ENCODE measurements at regions not wholly inside any gene's neighbourhood (a gene's known extent, or its start where the extent isn't known, plus 50 kb on each side); places are given as distances from the start of the nearest gene placed in this dataset.
"Not testable (repeated sequence)": the region's sequence is repeated elsewhere in the genome, so short reads cannot be mapped to it uniquely, and the experiment has no call there.

- DNase-seq, result no peak
Measured at GRCh38 chr22:47422736-47423135, 660.3 kb downstream of the TBC1D22A start.

GRCh38 chr22:47421846-47422245 lies 659.4 kb downstream of the TBC1D22A start:
- no peak for DNase-seq

DNA sequence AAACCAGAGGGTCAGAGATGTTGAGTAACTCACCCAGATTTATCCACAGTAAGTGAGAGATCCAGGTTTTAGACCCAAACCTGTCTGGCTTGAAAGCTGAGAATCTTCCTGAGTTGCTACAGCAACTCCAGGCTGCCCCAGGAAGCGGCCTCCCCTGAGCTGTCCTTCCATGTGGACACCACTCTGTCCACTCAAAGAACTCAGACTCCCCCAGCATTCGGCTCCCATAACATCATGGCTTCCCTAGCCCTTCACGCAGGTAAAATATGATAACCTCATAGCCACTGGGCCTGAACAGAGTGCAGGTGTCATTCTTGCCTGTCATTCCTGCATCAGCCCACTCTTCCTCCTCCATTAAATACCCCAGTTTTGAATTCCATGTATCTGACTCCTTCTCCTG lies 657.8 kb downstream of the TBC1D22A start:
- no peak for DNase-seq

DNA sequence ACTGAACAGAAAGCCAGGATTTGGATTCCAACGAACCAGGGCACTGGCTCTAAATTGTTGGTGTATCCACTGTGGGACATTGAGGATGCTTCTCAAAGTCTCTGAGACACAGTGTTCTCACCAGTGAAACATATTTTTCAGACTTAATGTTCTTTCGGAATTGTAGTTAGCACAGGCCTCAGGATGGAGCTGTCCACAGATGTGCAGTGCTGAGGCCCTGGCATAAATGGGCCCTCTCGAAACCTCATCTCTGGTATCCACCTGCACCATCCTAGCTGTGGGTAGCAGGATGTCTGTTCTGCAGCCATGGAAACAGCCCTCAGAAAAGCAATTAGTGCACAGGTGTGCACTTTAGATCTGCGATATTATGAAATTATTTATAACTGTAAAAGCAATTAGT lies 656.8 kb downstream of the TBC1D22A start:
- DNase-seq, result no peak

GRCh38 chr22:47417699-47418098 lies 655.2 kb downstream of the TBC1D22A start:
- no peak for DNase-seq

GRCh38 chr22:47411006-47411405 lies 648.6 kb downstream of the TBC1D22A start:
- no peak for DNase-seq

DNA sequence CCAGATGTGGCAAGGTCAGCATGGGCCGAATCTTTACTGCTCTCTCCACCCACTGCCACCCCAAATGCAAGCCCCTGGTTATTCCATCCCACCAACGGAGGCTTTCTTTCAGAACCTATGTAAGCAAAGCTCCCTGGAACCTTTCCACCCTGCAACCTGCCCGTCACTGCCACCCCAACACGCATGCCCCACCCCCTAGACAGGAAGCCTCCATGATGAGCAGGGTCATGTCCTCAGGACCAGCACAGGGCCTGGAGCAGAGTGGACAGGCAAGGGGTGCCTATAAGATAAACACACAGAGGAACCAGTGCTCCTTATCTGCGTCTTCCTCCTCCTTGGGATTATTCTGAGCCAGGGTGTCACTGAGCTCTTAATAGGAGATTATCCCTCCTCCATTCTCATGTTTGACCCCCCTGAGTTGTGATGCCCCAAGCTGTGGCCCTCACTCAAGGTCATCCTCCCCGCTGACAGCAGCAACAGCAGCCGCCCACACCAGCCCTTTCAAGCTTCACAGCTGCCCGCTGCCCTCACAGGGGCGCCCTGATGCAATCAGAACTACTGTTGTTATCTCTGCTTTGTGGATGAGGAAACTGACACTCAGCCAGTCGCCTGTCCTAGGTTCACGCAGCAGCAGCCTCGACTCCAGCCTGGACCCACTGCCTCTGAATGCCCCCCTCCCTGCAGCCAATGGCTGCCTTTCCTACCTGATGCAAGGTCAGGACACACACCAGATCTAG lies 647.3 kb downstream of the TBC1D22A start:
- no peak for DNase-seq

DNA sequence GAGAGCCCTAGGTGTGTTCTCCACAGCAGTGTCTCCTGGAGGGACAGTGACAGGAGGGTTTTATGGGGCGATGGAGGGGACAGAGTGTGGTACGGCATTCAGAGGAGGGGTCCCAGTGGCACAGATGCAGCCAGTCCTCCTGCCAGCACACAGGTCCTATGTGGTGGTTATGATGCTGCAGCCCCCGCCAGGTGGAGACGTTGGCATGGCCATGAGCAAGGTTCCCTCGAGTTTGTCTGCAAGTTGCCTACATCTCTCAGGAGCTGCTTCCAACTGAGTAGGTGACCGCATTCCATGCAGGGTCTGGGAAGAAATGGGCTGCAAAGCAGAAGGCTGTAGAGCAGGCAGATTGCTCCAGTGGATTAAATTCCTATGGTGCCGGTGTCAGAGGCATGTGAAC lies 646.0 kb downstream of the TBC1D22A start:
- DNase-seq, result no peak

- no peak for DNase-seq
Measured at GRCh38 chr22:47407461-47408025, 645.1 kb downstream of the TBC1D22A start.

DNA sequence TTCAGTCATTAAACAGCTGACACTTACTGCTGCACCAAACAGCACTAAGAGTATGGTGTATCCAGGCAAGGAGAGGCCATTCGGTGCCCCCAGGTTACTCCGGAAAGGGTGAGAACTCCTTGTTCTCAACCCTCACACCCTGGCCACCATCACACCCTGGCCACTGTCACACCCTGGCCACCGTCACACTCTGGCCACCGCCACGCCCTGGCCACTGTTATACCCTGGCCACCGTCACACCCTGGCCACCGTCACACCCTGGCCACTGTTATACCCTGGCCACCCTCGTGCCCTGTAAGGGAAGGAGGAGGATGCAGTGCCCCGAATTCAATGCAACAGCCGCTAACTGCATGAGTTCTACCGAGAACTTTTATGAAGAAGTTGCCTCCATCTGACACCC lies 644.4 kb downstream of the TBC1D22A start:
- DNase-seq, result no peak

GRCh38 chr22:47406180-47406834 lies 643.9 kb downstream of the TBC1D22A start:
- no peak for DNase-seq

DNA sequence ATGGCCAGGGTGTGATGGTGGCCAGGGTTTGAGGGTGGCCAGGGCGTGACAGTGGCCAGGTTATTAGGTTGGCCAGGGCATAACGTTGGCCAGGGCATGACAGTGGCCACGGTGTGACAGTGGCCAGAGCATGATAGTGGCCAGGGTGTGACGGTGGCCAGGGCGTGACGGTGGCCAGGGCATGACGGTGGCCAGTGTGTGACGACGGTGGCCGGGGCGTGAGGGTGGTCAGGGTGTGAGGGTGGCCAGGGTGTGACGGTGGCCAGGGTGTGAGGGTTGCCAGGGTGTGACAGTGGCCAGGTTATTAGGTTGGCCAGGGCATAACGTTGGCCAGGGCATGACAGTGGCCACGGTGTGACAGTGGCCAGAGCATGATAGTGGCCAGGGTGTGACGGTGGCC lies 642.8 kb downstream of the TBC1D22A start:
- not testable (repeated sequence) for DNase-seq

- no peak for DNase-seq
Measured at GRCh38 chr22:47402876-47403525, 640.6 kb downstream of the TBC1D22A start.

DNA sequence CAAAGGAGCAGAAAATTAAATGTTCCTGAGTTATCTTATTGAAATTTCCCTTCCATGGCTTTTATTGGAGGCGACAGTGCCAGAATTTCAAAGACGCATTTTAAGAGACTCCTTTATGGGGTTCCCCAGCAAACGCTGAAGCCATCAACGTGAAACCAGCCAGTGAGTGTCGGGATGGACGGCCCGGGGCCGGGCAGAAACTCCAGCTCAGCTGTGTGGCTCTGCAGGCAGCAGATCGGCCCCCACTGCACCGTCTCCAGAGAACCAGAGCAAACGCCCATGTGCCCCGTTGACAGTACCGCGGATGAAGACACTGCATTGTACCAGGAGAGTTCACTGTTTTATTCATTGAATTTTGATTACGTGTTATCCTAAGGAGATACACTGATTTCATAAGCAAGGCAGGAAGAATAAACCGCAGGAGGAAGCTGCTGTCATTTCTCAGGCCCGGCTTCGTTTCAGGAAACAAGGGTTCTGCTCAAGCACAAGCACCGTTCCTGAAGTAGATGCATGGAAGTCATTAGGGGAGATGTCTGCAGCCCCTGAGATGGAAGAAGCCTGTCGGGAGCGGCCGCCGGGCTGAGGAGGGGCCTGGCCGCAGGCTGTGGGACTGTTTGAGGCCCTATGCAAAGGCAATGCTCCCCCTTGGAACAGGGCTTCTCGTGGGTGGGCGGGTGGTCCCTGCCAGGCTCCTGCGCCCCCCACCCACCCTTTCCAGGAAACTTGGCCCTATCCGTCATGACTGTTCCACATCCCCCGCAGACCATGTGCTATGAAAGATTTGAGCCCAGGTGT lies 639.7 kb downstream of the TBC1D22A start:
- no peak for DNase-seq

DNA sequence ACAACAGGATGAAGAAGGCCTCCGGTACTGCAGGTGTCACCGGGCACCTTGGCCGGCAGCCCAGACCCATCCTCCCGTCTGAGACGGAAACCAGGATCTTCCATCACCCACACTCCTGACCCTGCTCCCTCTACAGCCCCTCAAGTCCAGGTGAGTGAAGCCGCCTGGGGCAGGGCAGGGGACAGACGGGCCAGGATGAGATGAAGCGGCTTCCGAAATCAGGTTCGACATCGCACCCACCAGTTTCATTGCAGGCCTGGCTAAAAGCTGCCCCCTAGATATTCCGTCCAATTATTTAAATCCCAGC lies 639.1 kb downstream of the TBC1D22A start:
- DNase-seq, result no peak

DNA sequence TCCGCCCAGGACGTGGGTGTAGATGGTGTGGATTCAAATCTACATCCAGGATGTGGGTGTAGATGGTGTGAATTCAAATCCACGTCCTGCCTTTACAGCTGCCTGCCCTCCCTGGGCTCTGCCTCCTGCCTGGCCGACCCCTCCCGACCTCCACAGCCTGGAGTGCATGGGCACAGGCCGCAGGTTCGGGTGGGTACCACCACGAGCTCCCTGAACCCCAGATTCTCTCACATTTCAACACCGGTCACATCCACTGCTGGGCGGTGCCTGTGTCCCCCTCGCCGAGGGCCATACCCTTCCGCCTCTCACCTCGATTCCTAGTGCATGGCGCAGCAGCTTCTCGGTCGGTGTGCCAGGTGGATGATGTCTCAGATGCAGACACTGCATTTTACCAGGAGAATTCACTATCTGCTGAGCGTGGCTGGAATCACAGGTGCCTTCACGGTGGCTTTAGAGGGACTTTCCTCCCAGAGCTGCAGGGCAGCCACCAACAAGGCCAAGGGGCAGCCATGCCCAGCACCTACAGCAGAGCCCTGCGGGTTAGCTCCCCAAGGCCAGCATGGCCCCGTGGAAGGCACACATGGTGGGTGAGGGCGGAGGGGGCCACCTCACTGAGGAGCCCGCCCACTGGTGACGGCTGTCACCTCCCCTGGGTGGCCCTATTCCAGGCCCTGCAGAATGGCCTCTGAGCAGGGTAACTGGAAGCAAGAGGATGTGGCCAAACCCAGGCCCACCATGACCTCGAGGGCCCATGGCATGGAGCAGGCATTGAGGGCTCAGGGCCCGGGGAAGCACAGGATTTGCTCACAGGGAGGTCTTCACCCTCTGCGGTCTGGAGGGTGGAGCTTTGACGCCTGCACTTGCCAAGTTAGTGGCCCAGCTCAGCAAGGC lies 638.5 kb downstream of the TBC1D22A start:
- no peak for DNase-seq

- not testable (repeated sequence) for DNase-seq
Measured at GRCh38 chr22:47400131-47400530, 637.7 kb downstream of the TBC1D22A start.

- no peak for DNase-seq
Measured at GRCh38 chr22:47398921-47399790, 636.7 kb downstream of the TBC1D22A start.

GRCh38 chr22:47398491-47398890 lies 636.0 kb downstream of the TBC1D22A start:
- no peak for DNase-seq

DNA sequence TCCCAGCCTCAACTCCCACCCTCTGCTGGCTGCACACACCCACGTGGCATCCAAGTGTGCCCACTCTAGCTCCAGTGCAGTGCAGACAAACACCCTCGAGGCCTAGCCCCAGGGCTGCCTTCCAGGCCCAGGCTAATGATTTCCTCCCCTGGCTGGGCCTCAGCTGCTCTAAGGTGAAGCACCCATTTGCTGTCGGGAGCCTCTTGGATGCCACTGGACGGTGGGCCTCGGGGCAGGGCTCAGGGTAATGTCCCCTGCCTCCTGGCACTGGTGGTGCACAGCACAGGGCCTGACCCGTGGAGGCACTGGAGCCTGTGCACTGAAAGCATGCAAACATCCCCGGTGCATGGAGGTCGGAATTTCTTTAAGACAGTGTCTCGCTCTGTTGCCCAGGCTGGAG lies 635.2 kb downstream of the TBC1D22A start:
- DNase-seq, result no peak

DNA sequence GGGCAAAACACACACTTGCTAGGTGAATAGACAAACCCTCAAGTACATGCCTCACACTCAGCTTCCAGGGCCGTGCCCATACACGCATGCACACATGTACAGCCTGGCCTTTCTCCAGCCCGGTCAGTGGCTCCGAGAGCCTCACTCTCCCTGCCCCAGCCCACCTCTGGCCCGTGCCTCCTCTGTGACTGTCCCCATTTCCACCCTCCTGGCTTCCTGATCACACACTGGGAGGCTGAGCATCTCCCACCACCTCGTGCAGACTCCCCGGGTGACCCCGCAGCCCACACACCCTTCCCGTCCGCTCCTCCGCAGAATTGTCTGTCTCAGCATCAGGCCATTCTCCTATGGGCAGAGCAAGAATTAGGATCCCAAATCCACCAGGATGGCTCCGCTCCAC lies 634.1 kb downstream of the TBC1D22A start:
- DNase-seq, result no peak
